Ishikawa (cell line): ENCODE measurements at regions not wholly inside any gene's neighbourhood (a gene's known extent, or its start where the extent isn't known, plus 50 kb on each side); places are given as distances from the start of the nearest gene placed in this dataset.

Experiments used
- CEBPB ChIP-seq: IDR thresholded peaks from 2 replicates; pipeline ENCODE4 v1.6.1; 2012
- CREB1 ChIP-seq: IDR thresholded peaks from 2 replicates; pipeline ENCODE4 v1.6.1; 2012; ENCODE audit warnings: low read depth
- EGR1 ChIP-seq: IDR thresholded peaks from 2 replicates; pipeline ENCODE4 v1.6.1; 2012
- EP300 ChIP-seq: IDR thresholded peaks from 2 replicates; pipeline ENCODE4 v1.6.1; 2012; ENCODE audit warnings: borderline replicate concordance
- FOXM1 ChIP-seq: IDR thresholded peaks from 2 replicates; pipeline ENCODE4 v1.6.1; 2012; ENCODE audit warnings: low read depth, borderline replicate concordance
- MAX ChIP-seq: IDR thresholded peaks from 2 replicates; pipeline ENCODE4 v1.6.1; 2012
- NFIC ChIP-seq: IDR thresholded peaks from 2 replicates; pipeline ENCODE4 v1.6.1; 2012
- RAD21 ChIP-seq: IDR thresholded peaks from 2 replicates; pipeline ENCODE4 v1.6.1; 2012; ENCODE audit warnings: low read depth
- REST ChIP-seq: IDR thresholded peaks from 2 replicates; pipeline ENCODE4 v1.6.1; 2012; ENCODE audit warnings: low read depth, mild to moderate bottlenecking
- TAF1 ChIP-seq: IDR thresholded peaks from 2 replicates; pipeline ENCODE4 v1.6.1; 2012; ENCODE audit warnings: low read depth, mild to moderate bottlenecking
- TCF12 ChIP-seq: IDR thresholded peaks from 2 replicates; pipeline ENCODE4 v1.6.1; 2012; ENCODE audit warnings: low read depth
- TEAD4 ChIP-seq: IDR thresholded peaks from 2 replicates; pipeline ENCODE4 v1.6.1; 2012
- USF1 ChIP-seq: IDR thresholded peaks from 2 replicates; pipeline ENCODE4 v1.6.1; 2012
- YY1 ChIP-seq: IDR thresholded peaks from 2 replicates; pipeline ENCODE4 v1.6.1; 2012; ENCODE audit warnings: low read depth
- ZBTB7A ChIP-seq: IDR thresholded peaks from 2 replicates; pipeline ENCODE4 v1.6.1; 2012; ENCODE audit warnings: low read depth

GRCh38 chr1:37394574-37395464 lies 79.6 kb upstream of the ZC3H12A start:
- TF ChIP-seq USF1 (no peak), ZBTB7A (no peak), NFIC (peak; percentile 56), EP300 (no peak), CEBPB (no peak)

- TF ChIP-seq YY1: no peak
- no peak for TF ChIP-seq ZBTB7A
- TF ChIP-seq EGR1: no peak
- no peak for TF ChIP-seq TEAD4
- no peak for TF ChIP-seq MAX
- TF ChIP-seq NFIC: no peak
- TF ChIP-seq RAD21: no peak
- no peak for TF ChIP-seq CREB1
Observed at GRCh38 chr1:37398096-37398495, 76.3 kb upstream of the ZC3H12A start.

GRCh38 chr1:37399205-37399604 lies 75.2 kb upstream of the ZC3H12A start:
- TF ChIP-seq MAX: no peak
- no peak for TF ChIP-seq USF1
- TF ChIP-seq TEAD4: no peak

GRCh38 chr1:37399830-37400464 lies 74.4 kb upstream of the ZC3H12A start:
- no peak for TF ChIP-seq YY1
- TF ChIP-seq EP300: no peak
- TF ChIP-seq NFIC: no peak
- no peak for TF ChIP-seq TAF1

GRCh38 chr1:37400466-37401225 lies 73.7 kb upstream of the ZC3H12A start:
- TF ChIP-seq EGR1: no peak
- TF ChIP-seq REST: no peak
- TF ChIP-seq YY1: no peak
- no peak for TF ChIP-seq ZBTB7A
- TF ChIP-seq TAF1: no peak
- TF ChIP-seq NFIC: no peak
- TF ChIP-seq EP300: no peak
- no peak for TF ChIP-seq CREB1
- no peak for TF ChIP-seq FOXM1
- TF ChIP-seq RAD21: no peak
- no peak for TF ChIP-seq TEAD4

- TF ChIP-seq NFIC (no peak), TAF1 (no peak), CREB1 (no peak), TEAD4 (no peak), CEBPB (no peak), MAX (no peak), EP300 (no peak), TCF12 (no peak), EGR1 (no peak), ZBTB7A (no peak), YY1 (no peak), REST (no peak), USF1 (no peak), RAD21 (no peak), FOXM1 (no peak)
Observed at GRCh38 chr1:37403166-37403565, 71.2 kb upstream of the ZC3H12A start.
